NCI-H1436 (cell line): ENCODE measurements at regions not wholly inside any gene's neighbourhood (a gene's known extent, or its start where the extent isn't known, plus 50 kb on each side); places are given as distances from the start of the nearest gene placed in this dataset.
"Not testable (repeated sequence)": the region's sequence is repeated elsewhere in the genome, so short reads cannot be mapped to it uniquely, and the experiment has no call there.

Source experiments
- DNase-seq: peaks from one replicate; lab custom pipeline; 2025; lab: John Stamatoyannopoulos, UW

DNA sequence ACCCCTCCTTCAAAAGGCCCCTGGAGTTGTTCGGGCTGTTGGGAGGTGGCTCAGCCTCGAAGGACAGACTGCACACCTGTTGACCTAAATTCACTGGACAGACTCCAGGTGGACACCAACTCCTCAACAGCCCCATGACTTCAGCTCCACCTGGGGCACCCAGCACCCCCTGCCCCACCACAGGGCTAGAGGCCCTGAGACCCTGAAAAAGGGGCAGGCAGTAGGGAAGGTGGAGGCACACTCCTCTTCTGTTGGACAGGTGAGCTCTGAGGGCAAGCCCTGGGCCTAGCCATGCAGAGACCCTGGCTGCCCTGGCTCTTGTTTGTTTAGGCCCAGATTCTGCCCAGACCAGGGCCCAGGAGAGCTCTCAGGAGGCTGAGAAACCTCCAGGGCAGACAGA is 409.7 kb upstream of the CAMK1G start:
- DNase-seq: not testable (repeated sequence)

DNA sequence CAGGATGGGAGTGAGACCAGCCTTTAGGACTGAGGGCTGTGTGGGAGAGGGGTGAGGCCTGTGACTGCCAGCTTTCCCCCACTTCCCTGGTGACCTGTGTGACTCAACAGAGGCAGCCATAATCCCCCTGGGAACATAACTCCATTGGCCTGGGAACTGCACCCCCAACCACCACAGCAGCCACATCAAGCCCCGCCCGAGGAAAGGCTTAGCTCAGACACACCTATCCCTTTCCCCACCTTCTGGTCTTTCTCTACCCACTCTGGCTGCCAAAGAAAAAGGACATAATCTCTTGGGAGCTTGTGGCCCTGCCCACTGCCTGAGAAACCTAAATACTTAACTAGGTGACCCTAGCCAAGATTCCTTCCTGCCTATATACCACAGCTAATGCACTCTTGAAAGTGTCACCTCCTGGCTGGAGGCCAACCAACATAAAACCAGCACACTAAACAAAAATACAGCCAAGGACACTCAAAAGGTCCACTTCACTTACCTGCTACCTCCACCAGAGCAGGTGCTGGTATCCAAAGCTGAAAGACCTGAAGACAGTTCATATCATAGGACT is 406.6 kb upstream of the CAMK1G start:
- DNase-seq: no peak

DNA sequence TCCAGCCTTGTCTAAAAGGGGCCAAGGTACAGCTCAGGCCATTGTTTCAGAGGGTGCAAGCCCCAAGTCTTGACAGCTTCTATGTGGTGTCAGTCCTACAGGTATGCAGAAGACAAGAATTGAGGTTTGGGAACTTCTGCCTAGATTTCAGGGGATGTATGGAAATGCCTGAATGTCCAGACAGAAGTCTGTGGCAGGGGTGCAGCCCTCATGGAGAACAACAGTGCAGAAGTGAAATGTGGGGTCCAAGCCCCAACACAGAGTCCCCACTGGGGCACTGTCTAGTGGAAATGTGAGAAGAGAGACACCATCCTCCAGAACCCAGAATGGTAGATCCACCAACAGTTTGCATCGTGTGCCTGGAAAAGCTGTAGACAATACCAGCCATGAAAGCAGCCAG is 400.3 kb upstream of the CAMK1G start:
- no peak for DNase-seq

DNA sequence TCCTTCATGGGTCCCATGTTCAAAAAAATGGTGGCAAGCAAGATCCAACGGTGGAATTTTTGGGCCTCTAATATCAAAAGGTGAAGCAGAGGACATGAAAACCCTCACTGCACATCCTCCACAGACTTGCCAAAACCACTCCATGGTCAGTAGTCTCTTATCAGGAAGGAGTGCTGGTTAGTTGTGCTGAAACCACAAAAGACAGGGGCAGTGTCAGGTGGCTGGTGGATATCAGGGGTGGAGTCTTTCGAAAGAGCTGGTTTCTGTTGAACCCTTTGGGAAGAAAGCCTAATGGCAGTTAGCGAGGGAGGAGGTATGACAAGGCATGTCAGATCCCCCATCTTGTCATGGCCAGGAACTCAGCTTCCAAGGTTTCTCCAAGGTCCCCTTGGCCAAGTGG is 395.9 kb upstream of the CAMK1G start:
- no peak for DNase-seq

DNA sequence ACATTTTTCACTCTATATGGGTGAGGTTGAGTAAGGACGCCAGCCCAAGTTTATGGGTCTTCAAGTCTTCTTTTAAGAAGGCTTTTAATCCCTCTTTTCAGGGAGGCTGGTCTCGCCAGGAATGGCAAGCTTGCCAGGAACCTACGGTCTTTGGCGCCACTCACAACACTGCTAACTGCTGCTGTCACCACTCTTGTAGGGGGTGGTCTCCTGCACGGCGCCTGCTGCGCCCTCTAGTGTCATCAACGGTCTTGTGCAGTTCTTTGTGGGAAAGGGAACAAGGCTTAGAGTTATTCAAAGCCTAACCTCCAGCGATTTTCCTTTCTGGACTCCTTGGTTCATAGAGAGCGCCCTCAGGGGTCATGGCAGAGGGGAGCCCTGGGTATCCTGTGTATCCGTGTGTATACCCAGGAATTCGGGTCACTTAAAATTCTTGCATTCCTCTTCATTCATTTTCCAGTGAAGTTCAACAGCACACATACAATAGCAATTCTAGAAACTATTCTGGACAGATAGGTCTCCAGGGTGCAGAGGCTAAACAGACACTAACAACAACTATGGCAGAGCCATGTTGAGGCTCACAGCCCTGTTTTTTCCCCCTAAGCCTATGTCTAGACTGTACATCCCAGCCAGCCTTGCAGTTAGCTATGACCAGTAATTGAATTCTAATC is 392.8 kb upstream of the CAMK1G start:
- peak; percentile 15 for DNase-seq

DNA sequence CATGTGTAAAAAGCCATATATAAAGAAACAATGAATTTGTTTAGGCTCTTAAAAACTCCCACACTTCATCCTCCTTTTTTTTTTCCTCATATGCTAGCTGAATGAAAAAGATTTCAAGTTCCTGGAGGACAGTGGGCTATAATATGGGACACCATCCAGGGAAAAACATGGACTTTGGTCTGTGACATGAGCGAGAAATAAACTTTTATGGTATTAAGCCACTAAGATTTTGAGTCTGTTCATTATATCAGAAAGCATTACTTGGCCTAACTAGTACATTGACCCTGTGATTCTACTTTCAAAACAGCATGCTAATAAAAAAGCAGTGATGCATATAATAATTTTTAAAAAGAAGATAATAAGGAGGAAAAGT is 392.3 kb upstream of the CAMK1G start:
- DNase-seq: no peak

DNA sequence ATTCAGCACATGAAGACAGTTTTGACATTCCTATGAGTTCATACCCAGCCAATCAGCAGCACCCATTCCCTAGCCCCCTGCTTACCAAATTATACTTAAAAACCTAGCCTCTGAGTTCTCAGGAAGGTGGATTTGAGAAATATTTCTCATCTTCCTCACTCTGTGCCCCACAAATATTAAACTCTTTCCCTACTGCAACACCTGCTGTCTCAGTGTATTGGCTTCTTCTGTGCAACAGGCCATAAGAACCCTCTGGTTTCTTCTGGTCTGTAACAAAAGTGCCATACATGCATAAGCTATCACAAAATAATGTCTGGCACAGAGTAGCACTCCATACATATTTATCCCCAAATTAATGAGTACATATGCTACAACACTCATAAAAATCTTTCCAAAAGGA is 387.4 kb upstream of the CAMK1G start:
- no peak for DNase-seq

DNA sequence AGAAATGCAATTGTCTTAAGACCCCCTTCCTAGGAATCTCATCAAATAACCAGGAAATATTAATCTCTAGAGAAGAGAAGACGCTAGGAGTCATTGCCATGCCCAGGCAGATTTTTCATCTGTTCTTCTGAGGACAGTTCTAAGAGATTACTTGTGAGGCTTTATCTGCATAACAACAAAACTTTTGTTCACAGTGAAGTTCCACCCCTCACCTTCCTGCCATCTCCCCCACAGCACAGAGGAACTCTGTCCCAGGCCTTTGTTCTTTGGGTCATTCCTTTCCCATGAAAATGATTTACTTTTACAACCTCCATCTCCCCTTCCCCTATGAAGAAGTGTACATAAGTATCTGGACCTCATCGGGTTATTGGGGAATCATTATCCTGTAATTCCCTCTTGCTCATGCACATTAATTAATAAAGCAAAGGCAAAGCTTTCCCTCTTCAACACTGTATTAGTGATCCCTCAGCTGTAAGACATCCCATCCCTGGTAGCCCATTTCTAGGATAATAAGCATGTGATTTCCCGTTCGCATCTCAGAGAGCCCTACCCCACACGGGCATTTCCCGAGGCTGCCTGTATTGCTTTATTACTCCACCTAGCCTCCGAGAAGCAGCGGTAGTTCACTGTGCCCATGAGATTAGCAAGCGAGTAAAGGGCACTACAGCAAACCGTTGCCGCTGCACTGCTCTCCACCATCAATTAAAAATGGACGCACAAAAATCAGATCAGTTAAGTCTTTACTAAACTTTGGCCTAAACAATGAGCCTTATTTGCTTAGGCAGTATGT is 384.4 kb upstream of the CAMK1G start:
- no peak for DNase-seq

DNA sequence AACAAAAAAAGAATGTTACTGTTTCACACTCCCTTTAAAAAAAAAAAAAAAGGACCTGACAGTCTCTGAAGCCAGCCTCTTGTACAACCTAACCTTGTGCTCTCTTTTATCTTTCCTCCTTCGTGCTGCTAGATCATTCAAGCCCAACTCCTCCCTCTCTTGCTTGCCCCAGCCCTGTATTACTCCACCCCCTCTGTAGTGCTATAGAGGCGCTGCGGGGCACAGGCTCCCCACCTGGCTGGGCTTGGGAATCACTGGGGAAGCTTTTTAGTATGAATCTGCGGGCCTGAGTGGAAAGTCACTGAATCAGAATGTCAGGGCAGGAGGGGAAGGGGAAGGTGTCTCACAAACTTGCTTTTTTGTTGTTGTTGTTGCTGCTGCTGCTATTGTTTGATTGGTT is 383.7 kb upstream of the CAMK1G start:
- DNase-seq: no peak

DNA sequence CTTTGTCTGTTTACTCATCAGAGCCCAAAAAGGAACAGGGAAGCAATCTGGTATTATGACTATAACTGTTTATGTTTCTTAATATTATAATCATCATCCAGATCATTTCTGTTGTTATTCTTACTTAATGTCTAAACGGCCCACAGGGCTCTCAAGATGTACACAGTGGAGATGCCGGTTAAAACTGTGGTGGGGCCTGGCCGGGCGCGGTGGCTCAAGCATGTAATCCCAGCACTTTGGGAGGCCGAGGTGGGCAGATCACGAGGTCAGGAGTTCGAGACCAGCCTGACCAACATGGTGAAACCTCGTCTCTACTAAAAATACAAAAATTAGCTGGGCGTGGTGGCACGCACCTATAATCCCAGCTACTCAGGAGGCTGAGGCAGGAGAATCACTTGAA is 381.2 kb upstream of the CAMK1G start:
- DNase-seq: not testable (repeated sequence)

DNA sequence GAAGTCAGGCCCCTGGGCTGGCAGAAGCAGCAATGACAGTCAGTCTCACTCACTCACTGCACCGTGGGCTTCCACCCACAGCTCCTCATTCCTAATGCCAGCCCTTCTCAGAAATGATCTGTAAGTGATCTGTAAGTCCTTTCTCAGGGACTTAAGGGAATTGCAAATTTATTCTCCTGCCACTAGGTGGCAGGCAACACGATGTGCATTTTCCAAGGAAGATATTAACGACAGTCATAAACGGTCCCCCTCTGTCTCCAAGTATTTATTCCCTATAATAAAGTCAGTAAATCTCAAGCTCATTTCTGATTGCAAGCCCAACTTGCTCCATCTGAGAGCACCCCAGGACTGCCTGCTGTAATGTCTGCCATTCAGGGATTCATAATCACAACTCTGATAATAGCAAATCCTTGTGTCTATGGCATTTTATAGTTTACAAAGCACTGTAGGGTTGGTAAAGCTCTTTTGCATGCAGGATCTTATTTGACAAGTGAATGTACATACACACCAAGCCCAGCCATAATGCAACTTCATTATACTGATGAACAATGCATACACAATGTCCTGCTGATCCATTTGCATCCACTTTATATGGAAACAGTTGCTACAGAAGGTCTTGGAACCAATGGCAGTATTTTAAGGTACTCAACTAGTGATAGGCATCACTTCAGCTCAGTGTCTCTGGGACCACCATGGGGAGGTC is 380.5 kb upstream of the CAMK1G start:
- peak; percentile 52 for DNase-seq

DNA sequence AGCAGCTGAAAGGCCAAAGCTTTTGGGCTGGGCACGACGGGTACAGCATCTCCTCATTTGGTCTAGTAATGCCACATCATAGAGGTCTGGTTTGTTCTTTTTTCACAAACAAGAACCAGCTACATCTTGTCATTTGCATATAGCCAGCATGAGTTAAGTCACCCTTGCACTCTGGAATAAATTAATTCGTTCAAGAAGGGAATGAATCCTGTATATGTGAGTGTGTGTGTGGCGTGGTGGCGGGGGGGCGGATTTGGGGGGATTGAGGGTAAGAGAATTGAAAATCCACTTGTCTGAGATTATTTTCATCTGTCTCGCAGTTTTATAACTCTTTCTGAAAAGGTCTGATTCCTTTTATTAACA is 380.0 kb upstream of the CAMK1G start:
- no peak for DNase-seq

DNA sequence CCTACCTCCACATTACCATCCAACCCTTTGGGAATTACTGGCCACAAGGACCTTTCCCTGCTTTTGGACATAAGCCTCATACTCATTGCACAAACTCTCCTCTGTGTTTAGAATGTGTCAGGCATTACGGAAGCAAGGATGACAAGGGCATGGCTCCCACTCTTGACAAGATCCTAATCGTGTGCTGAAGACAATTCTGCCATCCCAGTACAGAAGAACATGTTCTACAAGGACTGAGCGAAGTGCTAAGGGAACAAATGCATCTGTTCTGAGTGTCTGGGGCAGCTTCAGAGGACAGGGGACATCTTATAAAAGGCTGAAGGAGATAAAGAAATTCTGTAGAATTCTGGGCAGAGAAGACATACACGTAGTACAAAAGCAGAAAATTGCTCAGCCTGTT is 378.5 kb upstream of the CAMK1G start:
- DNase-seq: no peak

DNA sequence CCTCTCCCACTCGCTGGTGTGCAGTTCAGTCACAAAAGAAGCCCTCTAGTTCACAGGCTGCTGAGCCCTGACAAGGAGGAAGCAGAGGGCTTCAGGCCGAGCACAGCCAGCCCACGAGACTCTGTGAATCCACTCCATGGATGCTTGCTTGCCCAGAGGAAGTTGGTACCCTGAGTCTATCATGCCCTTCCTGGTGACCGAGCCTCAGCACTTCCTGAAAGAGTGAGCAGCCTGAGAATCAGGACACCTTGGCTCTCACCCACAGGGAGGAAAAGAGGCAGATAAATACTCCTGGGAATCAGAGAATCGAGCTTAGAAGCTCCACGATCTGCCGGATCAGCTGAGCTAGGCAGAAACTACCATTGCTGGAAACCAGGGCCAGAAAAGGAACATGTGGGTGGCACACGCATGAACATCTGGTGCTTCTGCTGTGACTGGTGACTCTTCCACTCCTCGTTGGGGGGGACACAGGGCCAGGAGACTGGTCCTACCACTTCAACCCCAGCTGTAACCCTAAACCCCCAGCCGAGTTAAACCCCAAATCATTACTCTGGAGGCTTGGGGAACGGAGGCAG is 376.3 kb upstream of the CAMK1G start:
- DNase-seq: no peak

DNA sequence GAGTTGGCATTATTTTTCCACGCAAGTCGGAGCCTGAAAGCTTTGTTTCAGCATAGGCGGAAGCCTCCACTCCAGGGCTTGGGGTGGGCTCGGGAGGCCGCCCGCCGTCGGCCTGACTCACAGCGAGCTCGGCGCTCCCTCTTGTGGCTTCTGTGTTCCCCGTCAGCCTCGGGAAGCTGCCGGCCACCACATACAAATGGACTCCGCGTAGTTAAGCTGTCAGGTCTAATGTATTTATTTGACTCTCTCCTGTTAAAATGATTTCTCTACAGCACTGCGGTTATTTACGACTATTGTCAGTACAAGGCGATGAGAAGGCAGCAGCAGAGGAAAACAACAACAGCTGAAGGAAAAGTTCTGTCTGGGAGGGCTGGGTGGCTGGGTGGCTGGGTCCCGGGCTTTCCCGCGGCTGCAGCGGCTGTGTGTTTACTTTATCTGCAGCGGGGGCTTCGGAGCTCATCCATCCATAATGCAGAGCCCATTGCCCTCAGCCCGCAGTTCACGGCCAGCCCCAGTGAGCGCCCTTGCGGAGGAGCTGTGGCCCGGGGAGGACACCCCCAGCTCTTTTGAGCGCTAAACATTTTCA is 375.7 kb upstream of the CAMK1G start:
- peak; percentile 78 for DNase-seq

DNA sequence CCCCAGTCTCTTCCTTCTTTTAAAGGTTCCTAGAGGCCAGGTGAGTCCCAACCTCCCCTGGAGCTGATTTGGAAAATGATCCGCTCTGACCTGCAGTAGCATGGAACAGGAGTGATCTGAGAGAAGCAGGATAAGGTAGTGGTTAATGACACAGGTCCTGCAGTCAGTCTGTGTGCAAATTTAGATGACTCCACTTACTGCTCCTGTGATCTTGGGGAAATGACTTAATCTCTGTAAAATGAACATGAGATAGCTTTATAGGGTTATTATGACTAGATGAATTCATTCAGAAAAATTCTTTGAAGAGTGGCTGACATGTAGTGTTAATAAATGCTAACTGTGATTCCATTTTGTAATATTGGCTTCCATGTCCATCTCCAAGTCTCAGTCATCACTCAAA is 374.9 kb upstream of the CAMK1G start:
- no peak for DNase-seq

DNA sequence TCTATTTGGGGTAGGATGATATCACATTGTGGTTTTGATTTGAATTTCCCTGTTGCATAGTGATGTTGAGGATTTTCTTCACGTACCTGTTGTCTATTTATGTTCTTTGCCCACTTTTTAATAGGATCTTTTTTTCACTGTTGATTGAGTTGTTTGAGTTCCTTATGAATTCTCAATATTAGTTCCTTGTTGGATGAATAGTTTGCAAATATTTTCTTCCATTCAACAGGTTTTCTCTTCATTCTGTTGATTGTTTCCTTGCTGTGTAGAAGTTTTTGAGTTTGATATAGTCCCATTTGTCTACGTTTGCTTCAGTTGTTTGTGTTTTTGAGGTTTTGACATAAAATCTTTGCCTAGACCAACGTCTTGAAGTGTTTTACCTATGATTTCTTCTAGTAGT is 369.5 kb upstream of the CAMK1G start:
- no peak for DNase-seq

DNA sequence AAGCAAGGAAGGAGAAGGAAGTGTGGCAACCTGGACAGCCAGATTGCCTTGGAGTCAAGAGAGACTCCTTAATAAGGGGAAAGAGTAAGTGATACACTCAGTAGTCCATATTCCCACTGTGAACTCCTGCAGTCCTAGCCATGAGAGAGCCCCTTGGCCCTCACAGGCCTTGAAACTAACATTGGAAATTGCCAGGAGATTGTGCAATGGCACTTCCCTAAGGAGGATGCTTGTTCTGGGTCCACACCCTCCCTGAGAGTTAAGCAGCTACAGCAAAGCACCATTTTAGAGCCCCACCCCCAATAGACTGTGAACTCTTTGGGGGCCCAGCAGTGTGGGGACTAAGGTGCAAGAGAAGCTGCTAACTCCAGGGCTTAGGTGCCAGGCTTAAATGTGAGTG is 367.7 kb upstream of the CAMK1G start:
- no peak for DNase-seq

DNA sequence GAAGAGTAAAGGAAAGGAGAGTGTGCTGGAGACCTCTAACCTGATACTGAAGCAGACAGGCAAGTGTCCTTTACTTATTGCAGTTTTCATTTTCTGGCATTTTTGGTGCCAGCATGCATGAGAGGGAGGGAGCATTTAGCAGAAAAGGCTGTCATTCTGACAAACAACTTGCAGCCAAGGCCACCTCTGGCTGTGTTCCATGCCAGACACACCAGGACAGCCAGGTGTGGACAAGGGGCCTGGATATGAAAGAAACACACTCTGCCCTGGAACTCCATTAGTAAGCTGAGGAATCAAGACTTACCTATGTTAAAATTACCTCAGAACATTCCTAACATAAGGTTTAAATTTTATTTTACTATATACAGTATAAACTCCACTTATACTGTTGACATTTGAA is 365.4 kb upstream of the CAMK1G start:
- no peak for DNase-seq

DNA sequence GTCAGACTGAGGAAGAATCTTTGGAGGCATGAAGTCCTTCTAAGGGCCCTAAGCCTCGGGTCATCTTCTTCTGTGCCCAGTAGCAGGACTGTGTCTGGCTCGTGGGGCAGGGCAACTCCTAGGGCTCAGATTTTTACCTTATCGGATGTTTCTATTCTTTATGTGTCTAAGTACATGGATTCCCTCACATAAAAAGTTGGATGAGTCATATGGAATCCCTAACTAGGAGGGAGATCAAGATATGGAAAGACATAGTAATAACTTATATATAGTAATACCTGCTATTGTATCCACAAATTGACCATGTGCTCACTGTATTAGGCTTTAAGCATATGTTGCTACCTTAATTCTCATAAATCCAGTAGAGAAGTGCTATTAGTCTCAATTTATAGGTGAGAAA is 364.5 kb upstream of the CAMK1G start:
- DNase-seq: no peak

DNA sequence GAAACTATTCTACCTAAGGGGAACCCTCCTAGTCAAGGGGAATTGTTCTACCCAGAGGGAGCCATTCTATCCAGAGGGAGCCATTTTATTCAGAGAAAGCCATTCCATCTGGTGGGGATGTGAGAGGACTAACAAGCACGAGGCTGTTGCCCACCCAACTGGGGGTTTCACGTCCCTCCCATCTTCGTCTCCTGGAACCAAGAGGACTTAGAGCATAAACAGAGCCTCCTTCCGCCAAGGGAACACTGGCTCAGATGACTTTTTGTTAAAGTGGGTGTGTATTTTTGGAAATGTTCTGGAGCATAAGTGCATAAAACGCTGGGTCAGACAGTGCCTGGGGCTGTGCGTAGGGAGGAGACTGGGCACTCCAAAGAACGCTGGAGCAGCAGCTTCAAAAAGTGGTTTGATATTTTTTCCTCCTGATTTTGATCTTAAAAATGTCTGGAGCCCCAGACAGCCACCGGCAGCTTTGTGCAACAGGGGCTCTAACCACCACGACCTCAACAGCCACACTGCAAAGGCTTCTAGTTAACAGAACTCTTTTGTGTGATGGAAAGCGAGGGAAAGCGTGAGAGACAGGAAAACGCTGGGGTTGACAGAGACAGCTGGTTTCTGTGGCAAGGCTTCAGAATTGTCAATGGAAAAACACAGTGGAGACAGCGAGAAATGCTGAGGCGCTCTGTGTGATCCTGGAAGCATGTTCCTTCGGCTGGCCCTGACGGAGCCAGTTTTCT is 363.6 kb upstream of the CAMK1G start:
- no peak for DNase-seq

DNA sequence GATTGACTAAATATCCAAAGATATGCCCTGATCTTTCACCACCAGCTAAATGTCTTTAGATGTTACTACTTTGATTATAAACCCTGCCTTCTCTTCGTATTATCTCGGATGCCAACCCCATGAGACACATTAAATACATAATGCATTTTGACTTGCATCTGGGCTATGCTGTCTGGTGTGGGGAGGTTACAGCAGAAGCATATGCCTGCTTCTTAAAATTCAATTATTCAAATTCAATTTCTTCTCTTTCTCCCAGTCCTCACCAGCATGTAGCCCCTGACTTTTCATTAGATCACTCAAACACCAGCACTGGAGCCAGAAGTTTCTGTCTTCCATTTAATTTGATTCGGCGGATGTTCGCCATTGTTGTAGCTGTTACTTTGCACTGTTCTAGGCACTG is 360.7 kb upstream of the CAMK1G start:
- DNase-seq: no peak
